ENCODE measurements at regions not wholly inside any gene's neighbourhood (a gene's known extent, or its start where the extent isn't known, plus 50 kb on each side); places are given as distances from the start of the nearest gene placed in this dataset.
"Not testable (repeated sequence)": the region's sequence is repeated elsewhere in the genome, so short reads cannot be mapped to it uniquely, and the experiment has no call there.

DNA sequence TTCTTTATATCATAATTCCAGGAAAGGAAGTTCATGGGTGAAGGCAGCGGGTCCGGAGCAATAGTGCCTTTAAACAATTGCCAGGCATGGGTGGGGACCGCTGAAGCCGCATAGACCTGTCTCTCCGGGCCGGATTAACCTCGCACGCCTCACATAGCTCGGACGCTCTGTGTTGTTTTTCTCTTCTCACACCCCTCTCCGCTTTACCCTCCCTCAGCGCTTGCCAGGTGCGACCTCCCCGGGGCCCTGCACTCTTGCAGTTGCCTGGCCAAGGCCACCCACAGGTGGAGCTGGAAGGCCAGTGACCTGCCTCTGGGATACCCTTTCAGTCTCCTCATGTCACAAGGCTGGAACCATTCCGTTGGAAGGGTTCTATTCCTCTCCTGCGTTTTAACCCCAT lies 4021.5 kb upstream of the TPTE start:
- H3K36me3 ChIP-seq; H3K4me3 ChIP-seq; H3K4me1 ChIP-seq; intact Hi-C loops (cut with DNase I); H3K9me3 ChIP-seq; H3K27me3 ChIP-seq; H3K27ac ChIP-seq; DNase-seq: not testable (repeated sequence)
- ATAC-seq = peak; percentile 7

DNA sequence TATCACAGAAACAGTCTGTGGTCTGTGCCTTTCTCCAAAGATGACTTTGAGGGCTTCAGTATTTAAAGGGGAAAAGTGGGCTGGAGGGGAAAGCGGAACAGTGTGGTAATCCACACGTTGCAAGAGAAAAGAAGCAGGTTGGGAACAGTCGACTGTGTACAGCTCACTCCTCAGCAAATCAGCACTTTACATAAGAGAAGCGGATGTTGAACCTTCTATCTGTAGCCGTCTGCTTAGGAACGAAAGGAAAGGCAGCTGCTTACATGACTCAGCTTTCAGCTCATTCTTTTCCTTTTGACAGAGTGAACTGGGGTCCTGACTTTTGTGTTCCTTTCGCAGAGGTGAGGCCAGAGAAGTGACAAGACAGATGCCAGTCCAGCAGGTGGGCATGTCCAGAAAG lies 4020.7 kb upstream of the TPTE start:
- H3K4me3 ChIP-seq; DNase-seq; H3K9me3 ChIP-seq; H3K36me3 ChIP-seq; intact Hi-C loops (cut with DNase I); H3K27ac ChIP-seq; H3K27me3 ChIP-seq; H3K4me1 ChIP-seq: not testable (repeated sequence)
- peak; percentile 39 for ATAC-seq

DNA sequence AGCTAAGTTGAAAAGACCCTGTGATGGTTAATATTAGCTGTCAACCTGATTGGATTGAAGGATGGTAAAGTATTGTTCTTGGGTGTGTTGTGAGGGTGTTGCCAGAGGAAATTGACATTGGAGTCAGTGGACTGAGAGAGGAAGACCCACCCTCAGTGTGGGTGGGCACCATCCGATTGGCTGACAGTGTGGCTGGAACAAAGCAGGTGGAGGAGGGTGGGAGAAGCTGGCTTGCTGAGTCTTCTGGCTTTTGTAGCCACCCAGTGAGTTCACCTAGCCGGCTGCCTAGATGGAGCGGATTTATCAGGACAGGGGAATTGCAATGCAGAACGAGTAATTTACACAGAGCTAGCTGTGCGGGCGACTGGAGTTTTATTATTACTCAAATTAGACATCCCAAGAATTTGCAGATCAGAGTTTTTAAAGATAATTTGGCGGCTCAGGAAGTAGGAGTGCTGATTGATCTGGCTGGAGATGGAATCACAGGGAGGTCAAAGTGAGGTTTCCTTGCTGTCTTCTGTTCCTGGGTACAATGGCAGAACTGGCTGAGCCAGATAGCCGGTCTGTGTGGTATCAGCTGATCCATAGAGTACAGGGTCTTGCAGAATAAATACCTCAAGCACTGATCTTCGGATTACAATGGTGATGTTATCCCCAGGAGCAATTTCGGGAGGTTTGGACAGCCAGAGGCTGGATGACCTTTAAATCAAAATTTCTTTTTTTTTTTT lies 4015.1 kb upstream of the TPTE start:
- DNase-seq; H3K9me3 ChIP-seq; H3K4me1 ChIP-seq; H3K4me3 ChIP-seq; ATAC-seq; intact Hi-C loops (cut with DNase I); H3K27ac ChIP-seq; H3K27me3 ChIP-seq; H3K36me3 ChIP-seq: not testable (repeated sequence)

DNA sequence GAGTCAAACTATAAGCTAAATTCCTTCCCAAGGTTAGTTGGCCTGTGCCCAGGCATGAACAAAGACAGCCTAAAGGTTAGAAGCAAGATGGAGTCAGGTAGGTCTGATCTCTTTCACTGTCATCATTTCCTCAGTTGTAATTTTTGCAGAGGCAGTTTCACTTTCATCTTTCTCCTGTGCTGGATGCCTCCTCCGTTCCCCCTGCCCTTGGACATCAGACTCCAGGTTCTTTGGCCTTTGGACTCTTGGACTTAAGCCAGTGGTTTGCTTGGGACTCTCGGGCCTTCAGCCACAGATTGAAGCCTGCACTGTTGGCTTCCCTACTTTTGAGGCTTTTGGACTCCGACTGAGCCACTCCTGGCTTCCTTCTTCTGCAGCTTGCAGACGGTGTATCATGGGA lies 4013.8 kb upstream of the TPTE start:
- H3K4me3 ChIP-seq; H3K27me3 ChIP-seq; H3K9me3 ChIP-seq; intact Hi-C loops (cut with DNase I); H3K36me3 ChIP-seq; DNase-seq; ATAC-seq; H3K27ac ChIP-seq; H3K4me1 ChIP-seq: not testable (repeated sequence)

DNA sequence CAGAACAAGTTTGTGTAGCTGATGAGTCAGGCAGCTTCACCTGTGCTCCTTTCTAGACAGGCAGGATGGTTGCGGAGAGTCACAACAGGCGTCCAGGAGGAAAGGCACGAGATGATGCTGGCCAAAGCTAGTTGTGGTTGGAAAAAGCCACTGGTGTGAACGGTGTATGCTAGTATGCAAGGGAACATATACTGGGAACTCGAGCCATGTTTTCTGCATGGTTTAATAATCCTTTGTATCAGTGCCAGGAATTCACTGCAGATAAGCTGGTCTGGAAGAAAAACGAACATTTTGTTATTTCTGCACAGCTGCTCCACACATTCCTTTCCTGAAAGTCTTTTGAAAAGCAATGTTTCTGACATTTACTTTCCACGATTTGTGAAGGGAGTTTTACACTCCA lies 3999.6 kb upstream of the TPTE start:
- H3K27me3 ChIP-seq; H3K36me3 ChIP-seq; intact Hi-C loops (cut with DNase I); H3K4me3 ChIP-seq; H3K27ac ChIP-seq; DNase-seq; H3K9me3 ChIP-seq; H3K4me1 ChIP-seq; ATAC-seq: not testable (repeated sequence)

DNA sequence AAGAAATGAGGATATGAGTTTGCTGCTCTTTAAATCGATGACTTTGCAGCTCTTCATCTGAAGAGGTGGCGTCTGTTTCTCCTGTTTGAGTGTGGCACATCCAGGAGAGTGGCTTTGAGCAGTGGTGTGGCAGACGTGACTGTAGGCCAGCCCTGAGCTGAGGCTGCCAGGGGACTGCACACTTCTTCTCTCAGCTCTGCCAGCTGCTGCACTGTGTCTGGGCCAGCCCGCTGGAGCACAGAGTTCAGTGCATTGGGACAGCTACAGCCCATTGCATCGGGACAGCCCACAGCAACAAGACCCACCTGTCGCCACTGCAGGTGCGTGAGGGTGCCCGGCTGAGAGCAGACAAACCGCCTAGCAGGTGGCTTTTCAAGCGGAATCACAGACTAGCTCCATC lies 3995.2 kb upstream of the TPTE start:
- H3K4me1 ChIP-seq; intact Hi-C loops (cut with DNase I); H3K4me3 ChIP-seq; H3K27me3 ChIP-seq; H3K9me3 ChIP-seq; H3K36me3 ChIP-seq; H3K27ac ChIP-seq; DNase-seq; ATAC-seq: not testable (repeated sequence)

DNA sequence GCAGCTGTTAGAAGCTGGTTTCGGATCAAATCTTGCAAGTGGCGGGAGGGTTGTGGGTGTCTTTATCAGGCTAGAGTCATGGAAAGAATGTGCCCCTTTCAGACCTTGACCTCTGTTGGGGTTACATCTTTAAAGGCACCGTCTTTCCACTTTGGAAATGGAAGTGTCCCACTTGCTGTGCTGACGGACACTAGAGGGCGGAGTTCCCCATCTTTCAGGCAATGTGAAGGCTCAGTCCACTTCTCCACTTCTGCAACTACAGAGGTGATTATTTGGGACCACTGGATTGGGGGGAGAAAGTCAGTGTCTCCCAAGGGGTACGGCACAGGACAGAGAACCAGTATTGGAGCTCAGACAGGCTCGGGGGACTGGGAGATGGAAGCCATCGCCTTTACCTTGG lies 3990.7 kb upstream of the TPTE start:
- ATAC-seq = peak; percentile 68

DNA sequence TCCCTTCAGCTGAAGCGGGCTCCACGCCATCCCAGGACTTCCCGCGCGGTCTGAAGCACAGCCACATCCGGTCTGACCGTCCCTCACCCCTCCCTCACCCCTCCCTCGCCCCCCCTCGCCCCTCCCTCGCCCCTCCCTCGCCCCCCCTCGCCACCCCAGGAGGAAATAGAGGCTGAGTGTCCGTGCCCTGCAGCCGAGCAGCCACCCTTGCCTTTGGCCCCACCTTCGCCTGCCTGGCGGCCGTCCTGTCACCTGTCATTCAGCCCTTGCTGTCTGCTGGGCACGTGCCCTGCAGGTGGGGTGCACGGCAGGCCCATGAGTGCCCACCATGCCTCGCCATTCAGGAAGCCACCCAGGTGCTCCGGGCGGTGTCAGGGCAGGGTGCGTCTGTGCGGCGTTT lies 3988.1 kb upstream of the TPTE start:
- H3K27ac ChIP-seq; H3K9me3 ChIP-seq; DNase-seq; H3K4me1 ChIP-seq; H3K4me3 ChIP-seq; H3K27me3 ChIP-seq; H3K36me3 ChIP-seq; intact Hi-C loops (cut with DNase I): not testable (repeated sequence)
- ATAC-seq = peak; percentile 69

More for the DNA sequence above, 3990.7 kb upstream of the TPTE start:
- H3K4me3 ChIP-seq; DNase-seq; H3K27ac ChIP-seq; H3K9me3 ChIP-seq; H3K36me3 ChIP-seq; H3K27me3 ChIP-seq; intact Hi-C loops (cut with DNase I); H3K4me1 ChIP-seq: not testable (repeated sequence)

DNA sequence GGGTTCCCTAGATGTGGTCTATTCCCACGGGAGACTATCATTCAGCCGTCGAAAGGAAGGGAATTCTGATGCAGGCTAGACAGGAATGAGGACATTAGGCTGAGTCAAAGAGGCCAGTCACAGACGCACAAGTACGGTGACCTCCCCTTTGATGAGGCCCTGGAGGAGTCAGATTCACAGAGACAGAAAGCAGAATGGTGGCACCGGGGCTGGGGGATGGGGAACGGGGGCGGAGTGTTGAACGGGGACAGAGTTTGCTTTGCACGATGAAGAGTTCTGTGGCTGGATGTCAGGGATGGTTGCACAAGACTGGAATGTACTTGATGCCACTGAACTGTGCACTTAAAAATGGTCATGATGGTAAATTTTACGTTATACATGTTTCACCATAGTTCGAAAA lies 3983.1 kb upstream of the TPTE start:
- H3K4me1 ChIP-seq; H3K4me3 ChIP-seq; H3K9me3 ChIP-seq; DNase-seq; H3K27ac ChIP-seq; intact Hi-C loops (cut with DNase I); H3K36me3 ChIP-seq; H3K27me3 ChIP-seq: not testable (repeated sequence)
- ATAC-seq = peak; percentile 81

DNA sequence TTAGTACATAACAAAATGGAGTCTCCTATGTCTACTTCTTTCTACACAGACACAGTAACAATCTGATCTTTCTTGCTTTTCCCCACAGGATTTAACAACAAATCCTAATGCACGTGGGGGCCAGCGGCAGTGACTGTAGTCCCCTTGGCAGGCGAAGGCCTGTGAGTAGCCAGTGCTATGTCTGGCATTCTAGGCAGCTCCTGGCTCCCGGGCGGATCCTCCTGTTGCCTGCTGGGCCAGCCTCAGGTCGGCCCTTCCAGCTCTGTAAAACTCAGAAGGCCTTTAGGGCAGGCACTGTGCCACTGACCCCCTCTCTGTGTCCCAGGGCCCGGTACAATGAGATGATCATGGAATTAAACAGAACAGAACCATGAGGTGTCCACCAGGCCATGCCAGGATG lies 3981.7 kb upstream of the TPTE start:
- H3K36me3 ChIP-seq; H3K9me3 ChIP-seq; H3K27me3 ChIP-seq; H3K4me1 ChIP-seq; intact Hi-C loops (cut with DNase I); H3K4me3 ChIP-seq; H3K27ac ChIP-seq; DNase-seq: not testable (repeated sequence)
- peak; percentile 42 for ATAC-seq

DNA sequence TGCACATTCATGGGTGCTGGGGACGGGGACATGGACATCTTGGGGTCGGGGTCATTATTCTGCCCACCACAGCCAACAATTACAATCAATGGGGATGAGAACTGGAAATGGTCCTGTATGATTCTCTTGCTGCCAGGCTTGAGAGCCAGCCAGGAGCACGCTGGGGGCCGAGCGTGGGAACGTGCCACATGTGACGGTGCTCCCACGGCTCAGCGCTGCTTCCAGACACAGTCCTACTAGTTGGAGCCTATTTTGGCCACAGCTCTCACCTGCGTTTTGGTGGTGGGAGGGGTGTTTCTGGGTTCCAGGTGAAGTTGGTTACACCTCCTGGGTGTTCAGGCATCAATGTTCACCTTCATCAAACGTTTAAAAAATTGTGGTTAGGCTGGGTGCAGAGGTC lies 3980.3 kb upstream of the TPTE start:
- DNase-seq; H3K27me3 ChIP-seq; H3K4me1 ChIP-seq; ATAC-seq; H3K9me3 ChIP-seq; intact Hi-C loops (cut with DNase I); H3K36me3 ChIP-seq; H3K4me3 ChIP-seq; H3K27ac ChIP-seq: not testable (repeated sequence)

DNA sequence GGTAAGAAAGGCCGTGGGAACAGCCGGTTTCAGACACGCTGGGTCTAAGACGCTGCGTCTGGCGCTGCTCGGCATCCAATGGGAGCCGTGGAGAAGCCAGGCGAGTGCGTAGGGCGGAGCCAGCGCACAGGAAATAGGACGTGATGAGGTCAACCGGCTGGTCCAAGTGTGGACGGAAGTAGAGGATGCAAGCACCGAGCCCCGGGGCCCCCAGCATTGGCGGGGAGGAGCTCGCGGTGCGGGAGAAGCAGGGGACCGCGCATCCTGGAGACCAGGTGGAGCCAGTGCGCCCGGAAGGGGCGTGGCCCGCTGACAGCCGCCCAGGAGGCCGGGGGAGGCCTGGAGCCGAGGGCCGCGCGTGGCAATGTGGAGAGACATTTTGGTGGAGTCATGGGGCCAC lies 3976.1 kb upstream of the TPTE start:
- intact Hi-C loops (cut with DNase I); ATAC-seq; H3K27ac ChIP-seq: not testable (repeated sequence)

DNA sequence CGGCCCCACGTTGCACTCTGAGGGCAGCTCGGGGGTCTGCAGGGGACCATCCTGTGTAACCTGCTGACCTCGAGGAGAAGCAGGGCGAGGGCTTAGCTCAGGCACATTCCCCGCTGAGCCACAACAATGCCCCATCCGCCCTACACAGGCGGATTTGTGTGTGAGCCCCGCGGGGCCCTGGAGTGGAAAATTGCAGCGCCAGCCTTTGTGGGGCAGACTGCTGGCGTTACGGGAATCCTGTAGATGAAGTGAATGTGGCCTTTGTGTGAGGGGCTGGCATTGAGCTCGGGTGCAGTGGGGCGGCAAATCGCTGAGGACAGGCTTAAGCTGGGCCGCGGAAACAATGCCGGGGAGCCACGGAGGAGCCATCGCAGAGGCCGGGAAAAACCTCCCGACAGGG lies 3970.3 kb upstream of the TPTE start:
- H3K27me3 ChIP-seq; H3K9me3 ChIP-seq; H3K36me3 ChIP-seq; DNase-seq; H3K4me3 ChIP-seq; intact Hi-C loops (cut with DNase I); H3K27ac ChIP-seq; ATAC-seq; H3K4me1 ChIP-seq: not testable (repeated sequence)

More for the DNA sequence above, 3976.1 kb upstream of the TPTE start:
- not testable (repeated sequence) for DNase-seq, H3K4me1 ChIP-seq, H3K9me3 ChIP-seq, H3K4me3 ChIP-seq, H3K36me3 ChIP-seq, H3K27me3 ChIP-seq

DNA sequence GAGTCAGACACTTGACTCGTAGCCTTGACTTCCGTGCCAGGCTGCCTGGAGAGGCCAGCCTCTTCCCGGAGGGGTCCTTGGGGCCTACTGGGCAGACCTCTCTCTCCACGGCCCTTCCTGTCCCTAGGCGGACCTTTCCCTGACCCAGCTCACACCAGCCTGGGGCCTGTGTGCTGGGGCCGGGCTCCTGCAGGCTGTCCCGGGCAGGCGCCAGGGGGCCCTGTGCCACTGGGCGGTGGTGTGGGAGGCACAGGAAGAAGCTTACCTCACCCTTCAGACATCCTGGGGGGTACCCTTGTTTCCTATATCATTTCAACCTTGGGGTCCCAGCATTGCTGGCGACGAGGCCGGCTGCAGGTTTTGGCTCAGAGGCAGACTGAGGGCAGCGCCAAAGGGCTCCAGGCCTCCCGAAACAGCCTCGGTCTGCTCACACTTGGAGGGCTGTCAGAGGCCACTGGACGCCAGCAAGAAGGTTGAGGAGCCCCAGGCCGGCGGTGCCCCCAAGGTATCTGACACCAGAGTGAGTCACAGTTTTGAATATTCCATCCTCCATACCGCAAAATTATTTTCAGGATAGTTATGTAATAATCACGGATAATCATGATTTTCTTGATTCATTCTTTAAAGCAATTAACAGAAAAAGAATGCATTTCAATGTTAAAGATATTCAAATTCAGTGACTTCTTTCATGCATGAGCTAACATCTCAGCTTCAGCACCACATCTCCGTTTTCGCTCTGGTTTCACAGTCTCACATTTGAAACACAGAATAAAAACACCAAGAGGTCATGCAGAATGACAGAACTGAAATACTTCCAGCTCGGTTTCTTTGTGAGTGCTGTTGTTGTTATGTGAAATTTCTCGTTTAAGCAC lies 3967.6 kb upstream of the TPTE start:
- DNase-seq; ATAC-seq; H3K4me3 ChIP-seq; intact Hi-C loops (cut with DNase I); H3K36me3 ChIP-seq; H3K27ac ChIP-seq; H3K9me3 ChIP-seq; H3K4me1 ChIP-seq; H3K27me3 ChIP-seq: not testable (repeated sequence)
